DOHH2 (cell line): ENCODE measurements at regions not wholly inside any gene's neighbourhood (a gene's known extent, or its start where the extent isn't known, plus 50 kb on each side); places are given as distances from the start of the nearest gene placed in this dataset.

Experiments used
- H3F3A ChIP-seq: fragments of 200-600 bp; sonication (generic), shearing (Covaris generic); 2 replicates; pipeline ENCODE4 v1.6.0; 2016; ENCODE audit warnings: antibody characterized with exemption, mild to moderate bottlenecking; ENCODE audit not compliant: control insufficient read depth, insufficient read depth
- H3K27ac ChIP-seq: fragments of 200-600 bp; sonication (generic); 2 replicates; pipeline ENCODE4 v1.5.1; 2014; ENCODE audit warnings: low read depth, mild to moderate bottlenecking, low read length, moderate library complexity
- H3K27me3 ChIP-seq: fragments of 200-600 bp; sonication (generic); 2 replicates; pipeline ENCODE4 v1.6.1; 2014; ENCODE audit warnings: mild to moderate bottlenecking, low read length, mixed read lengths; ENCODE audit not compliant: control insufficient read depth
- H3K36me3 ChIP-seq: fragments of 200-600 bp; sonication (generic); 2 replicates; pipeline ENCODE4 v1.6.1; 2014; ENCODE audit warnings: mild to moderate bottlenecking, low read length, moderate library complexity, mixed read lengths; ENCODE audit not compliant: control insufficient read depth
- H3K4me1 ChIP-seq: fragments of 200-600 bp; sonication (generic); 2 replicates; pipeline ENCODE4 v1.6.1; 2014; ENCODE audit warnings: mild to moderate bottlenecking, low read length, mixed read lengths; ENCODE audit not compliant: control insufficient read depth
- H3K4me2 ChIP-seq: fragments of 200-600 bp; sonication (generic); 2 replicates; pipeline ENCODE4 v1.6.0; 2014; ENCODE audit warnings: mild to moderate bottlenecking, low read length, moderate library complexity
- H3K4me3 ChIP-seq: fragments of 200-600 bp; sonication (generic); 2 replicates; pipeline ENCODE4 v1.5.1; 2014; ENCODE audit warnings: mild to moderate bottlenecking, low read length, mixed read lengths
- H3K79me2 ChIP-seq: fragments of 200-600 bp; sonication (generic); 2 replicates; pipeline ENCODE4 v1.6.1; 2014; ENCODE audit warnings: mild to moderate bottlenecking, low read length, mixed read lengths; ENCODE audit not compliant: control insufficient read depth
- H3K9me2 ChIP-seq: fragments of 200-600 bp; sonication (generic); replicated peaks from 2 replicates; pipeline ENCODE4 v1.6.1; 2014; ENCODE audit warnings: mild to moderate bottlenecking, low read length, mixed read lengths; ENCODE audit not compliant: control insufficient read depth
- H3K9me3 ChIP-seq: fragments of 200-600 bp; sonication (generic); 2 replicates; pipeline ENCODE4 v1.6.1; 2014; ENCODE audit warnings: antibody characterized with exemption, low read length, mixed read lengths; ENCODE audit not compliant: control insufficient read depth, insufficient read depth
- H4K20me1 ChIP-seq: fragments of 200-600 bp; sonication (generic); 2 replicates; pipeline ENCODE4 v1.6.0; 2014; ENCODE audit warnings: low read depth, mild to moderate bottlenecking, antibody characterized with exemption, low read length, moderate library complexity; ENCODE audit not compliant: control insufficient read depth, insufficient read depth
- EZH2phosphoT487 ChIP-seq: fragments of 200-600 bp; sonication (generic); IDR thresholded peaks from 2 replicates; pipeline ENCODE4 v1.6.1; 2017; ENCODE audit warnings: borderline replicate concordance, mild to moderate bottlenecking, antibody characterized with exemption, low read length, moderate library complexity, mixed read lengths
- TF ChIP-seq, protein P1 (sequence below): fragments of 200-600 bp; sonication (generic); IDR thresholded peaks from one replicate; pipeline ENCODE4 v1.5.1; 2014; ENCODE audit warnings: antibody characterized with exemption, mild to moderate bottlenecking, low read depth, low read length; ENCODE audit not compliant: poor library complexity, severe bottlenecking

DNA sequence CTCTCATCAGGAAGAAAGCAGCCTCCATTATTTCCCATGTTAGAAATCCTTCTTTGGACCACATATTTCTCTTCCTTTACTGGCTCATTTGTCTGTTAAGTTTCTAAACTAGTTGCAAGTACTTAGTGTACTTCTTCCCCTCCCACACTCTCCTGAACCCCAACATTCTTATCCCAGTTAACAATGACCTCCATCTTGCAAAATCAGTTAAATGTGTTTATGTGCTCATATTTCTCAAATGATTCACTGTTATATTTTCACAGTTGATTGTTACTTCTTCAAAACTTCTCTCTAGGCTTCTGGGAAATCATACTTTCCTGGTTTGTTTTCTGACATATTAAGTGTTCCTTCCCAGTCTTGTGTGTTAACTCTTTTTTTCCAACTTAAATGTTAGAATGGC lies 856.9 kb downstream of the EPHA3 start:
- no peaks in the 10 kb centered on the region for H3K4me1 ChIP-seq
- H3K27me3 ChIP-seq, result no peaks in the 10 kb centered on the region
- H3K4me2 ChIP-seq, result no peak overlapping the region
- H3F3A ChIP-seq, result no peaks in the 10 kb centered on the region
- no peak overlapping the region for H3K4me3 ChIP-seq
- TF ChIP-seq, protein P1, sequence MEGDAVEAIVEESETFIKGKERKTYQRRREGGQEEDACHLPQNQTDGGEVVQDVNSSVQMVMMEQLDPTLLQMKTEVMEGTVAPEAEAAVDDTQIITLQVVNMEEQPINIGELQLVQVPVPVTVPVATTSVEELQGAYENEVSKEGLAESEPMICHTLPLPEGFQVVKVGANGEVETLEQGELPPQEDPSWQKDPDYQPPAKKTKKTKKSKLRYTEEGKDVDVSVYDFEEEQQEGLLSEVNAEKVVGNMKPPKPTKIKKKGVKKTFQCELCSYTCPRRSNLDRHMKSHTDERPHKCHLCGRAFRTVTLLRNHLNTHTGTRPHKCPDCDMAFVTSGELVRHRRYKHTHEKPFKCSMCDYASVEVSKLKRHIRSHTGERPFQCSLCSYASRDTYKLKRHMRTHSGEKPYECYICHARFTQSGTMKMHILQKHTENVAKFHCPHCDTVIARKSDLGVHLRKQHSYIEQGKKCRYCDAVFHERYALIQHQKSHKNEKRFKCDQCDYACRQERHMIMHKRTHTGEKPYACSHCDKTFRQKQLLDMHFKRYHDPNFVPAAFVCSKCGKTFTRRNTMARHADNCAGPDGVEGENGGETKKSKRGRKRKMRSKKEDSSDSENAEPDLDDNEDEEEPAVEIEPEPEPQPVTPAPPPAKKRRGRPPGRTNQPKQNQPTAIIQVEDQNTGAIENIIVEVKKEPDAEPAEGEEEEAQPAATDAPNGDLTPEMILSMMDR, result no peak
- TF ChIP-seq EZH2phosphoT487, result no peak
- H3K36me3 ChIP-seq, result no peaks in the 10 kb centered on the region
- H3K9me2 ChIP-seq, result no peaks in the 10 kb centered on the region
- H3K9me3 ChIP-seq, result 0 out of 2 replicates have a peak, but pooled peaks cover 6% of the 10 kb centered on the region
- H4K20me1 ChIP-seq, result no peaks in the 10 kb centered on the region
- no peak overlapping the region for H3K27ac ChIP-seq
- H3K79me2 ChIP-seq, result no peaks in the 10 kb centered on the region

DNA sequence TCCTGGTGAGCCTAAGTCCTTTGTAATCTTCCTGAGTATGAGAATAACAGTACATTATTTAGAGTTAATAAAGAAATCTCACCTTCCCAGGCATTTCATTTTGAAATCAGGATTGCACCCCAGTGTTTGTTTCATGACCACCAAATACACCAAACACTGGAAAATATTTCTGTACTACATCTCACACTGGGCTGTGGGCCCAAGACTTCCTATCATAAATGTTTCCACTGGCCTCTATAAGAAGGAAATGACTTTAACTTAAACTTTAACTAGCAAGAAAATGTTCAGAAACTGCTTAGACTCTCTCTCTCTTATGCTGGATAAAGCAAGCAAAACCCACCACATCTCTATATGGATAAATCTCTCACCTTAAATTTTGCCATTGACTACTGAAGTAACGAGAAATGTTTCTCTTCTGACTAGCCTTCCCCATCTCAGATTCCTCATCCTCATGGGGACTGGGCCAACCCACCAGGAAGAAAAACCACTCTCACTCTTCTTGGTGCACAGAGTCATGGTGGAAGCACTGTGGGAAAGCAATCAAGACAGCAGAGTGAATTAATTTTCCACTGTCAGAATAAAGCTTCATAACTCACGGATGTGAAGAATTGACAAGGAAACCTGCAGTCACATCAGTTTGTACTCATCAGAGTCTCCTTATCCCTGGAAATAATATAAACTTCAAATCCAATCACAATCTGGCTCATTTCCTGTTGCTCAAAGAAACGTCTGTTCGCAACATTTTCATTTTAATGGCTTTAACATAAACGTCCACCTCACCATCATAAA lies 859.6 kb downstream of the EPHA3 start:
- no peak overlapping the region for H3K4me2 ChIP-seq
- H3K4me3 ChIP-seq, result no peak overlapping the region
- no peaks in the 10 kb centered on the region for H3K9me2 ChIP-seq
- H3K79me2 ChIP-seq, result no peaks in the 10 kb centered on the region
- H3K27ac ChIP-seq, result no peak overlapping the region
- no peaks in the 10 kb centered on the region for H3K4me1 ChIP-seq
- no peaks in the 10 kb centered on the region for H3K27me3 ChIP-seq
- no peaks in the 10 kb centered on the region for H3K36me3 ChIP-seq
- H3F3A ChIP-seq, result no peaks in the 10 kb centered on the region
- no peaks in the 10 kb centered on the region for H4K20me1 ChIP-seq
- no peak for TF ChIP-seq EZH2phosphoT487
- TF ChIP-seq, protein P1, result no peak
- 0 out of 2 replicates have a peak, but pooled peaks cover 6% of the 10 kb centered on the region for H3K9me3 ChIP-seq

DNA sequence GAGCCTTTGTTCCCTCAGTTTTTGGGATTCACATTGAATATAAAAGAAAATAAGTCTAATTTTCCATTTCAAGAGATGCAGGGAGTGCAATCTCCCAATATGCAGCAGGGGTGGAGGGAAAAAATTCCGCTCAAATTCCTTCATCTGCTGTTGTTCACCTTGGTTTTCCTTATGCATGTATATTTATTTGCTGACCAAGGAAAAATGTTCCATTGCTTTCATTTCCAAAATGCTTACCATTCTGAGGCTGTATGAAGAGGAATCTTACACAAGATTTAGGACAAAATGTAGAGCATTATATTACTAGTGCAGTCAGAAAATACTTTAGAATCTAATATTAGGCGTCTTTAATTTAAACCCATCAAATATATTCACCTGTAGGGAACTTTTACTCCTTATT lies 863.9 kb downstream of the EPHA3 start:
- Histone ChIP-seq H3K27me3 (no peaks in the 10 kb centered on the region), H3K4me2 (no peak overlapping the region), H3F3A (no peaks in the 10 kb centered on the region), H3K9me2 (no peaks in the 10 kb centered on the region), H3K36me3 (no peaks in the 10 kb centered on the region), H3K4me3 (no peak overlapping the region), H3K27ac (no peak overlapping the region), H3K4me1 (no peaks in the 10 kb centered on the region), H4K20me1 (no peaks in the 10 kb centered on the region), H3K79me2 (no peaks in the 10 kb centered on the region), H3K9me3 (0 out of 2 replicates have a peak, but pooled peaks cover 6% of the 10 kb centered on the region)
- TF ChIP-seq EZH2phosphoT487, result no peak
- TF ChIP-seq, protein P1, result no peak
